Tibial nerve (tissue), 4 donors: ENCODE measurements at regions not wholly inside any gene's neighbourhood (a gene's known extent, or its start where the extent isn't known, plus 50 kb on each side); places are given as distances from the start of the nearest gene placed in this dataset.

Source experiments
- EP300 ChIP-seq, 2 donors: sonication (generic); formaldehyde crosslinking; IDR thresholded peaks; one replicate each; pipeline ENCODE4 v1.6.1; 2017; ENCODE audit warnings: antibody characterized with exemption in 2 of 2, mild to moderate bottlenecking in 1 of 2
- POLR2A ChIP-seq, 2 donors: fragments of 450-650 bp; IDR thresholded peaks; one replicate each; pipeline ENCODE4 v1.6.1; 2017; ENCODE audit warnings: antibody characterized with exemption in 2 of 2, mild to moderate bottlenecking in 2 of 2, moderate library complexity in 2 of 2
- TF ChIP-seq, protein P1 (sequence below), 5 experiments: fragments of 200-600 bp in 3 of 5; fragments of 450-650 bp in 2 of 5; sonication (generic) in 3 of 5; IDR thresholded peaks; one replicate each; pipeline ENCODE4 v1.5.1; 2016 to 2019; ENCODE audit warnings: antibody characterized with exemption in 5 of 5, mild to moderate bottlenecking in 3 of 5, moderate library complexity in 2 of 5

DNA sequence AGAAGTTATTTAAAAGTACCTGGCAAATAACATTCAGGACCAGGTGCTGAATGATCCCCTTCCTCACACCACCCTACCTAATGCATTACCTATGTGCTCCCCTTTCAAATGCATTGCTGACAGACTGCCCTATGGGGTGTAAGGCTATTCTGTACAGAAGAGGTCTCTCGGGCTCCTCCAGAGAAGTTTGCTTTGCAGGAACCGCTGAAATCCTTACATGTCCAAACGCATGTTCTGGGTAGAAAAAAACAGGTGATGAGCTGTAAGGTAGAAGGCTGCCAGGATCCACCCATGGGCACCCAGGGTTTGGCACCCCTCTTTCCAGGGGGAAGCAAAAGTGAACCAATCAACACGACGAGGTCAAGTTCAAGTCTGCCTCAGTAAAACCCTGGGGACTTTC is 58.3 kb upstream of the TARBP1 start:
- TF ChIP-seq POLR2A (IDR thresholded peaks at IDR 0.05): no peak
- TF ChIP-seq, protein P1, sequence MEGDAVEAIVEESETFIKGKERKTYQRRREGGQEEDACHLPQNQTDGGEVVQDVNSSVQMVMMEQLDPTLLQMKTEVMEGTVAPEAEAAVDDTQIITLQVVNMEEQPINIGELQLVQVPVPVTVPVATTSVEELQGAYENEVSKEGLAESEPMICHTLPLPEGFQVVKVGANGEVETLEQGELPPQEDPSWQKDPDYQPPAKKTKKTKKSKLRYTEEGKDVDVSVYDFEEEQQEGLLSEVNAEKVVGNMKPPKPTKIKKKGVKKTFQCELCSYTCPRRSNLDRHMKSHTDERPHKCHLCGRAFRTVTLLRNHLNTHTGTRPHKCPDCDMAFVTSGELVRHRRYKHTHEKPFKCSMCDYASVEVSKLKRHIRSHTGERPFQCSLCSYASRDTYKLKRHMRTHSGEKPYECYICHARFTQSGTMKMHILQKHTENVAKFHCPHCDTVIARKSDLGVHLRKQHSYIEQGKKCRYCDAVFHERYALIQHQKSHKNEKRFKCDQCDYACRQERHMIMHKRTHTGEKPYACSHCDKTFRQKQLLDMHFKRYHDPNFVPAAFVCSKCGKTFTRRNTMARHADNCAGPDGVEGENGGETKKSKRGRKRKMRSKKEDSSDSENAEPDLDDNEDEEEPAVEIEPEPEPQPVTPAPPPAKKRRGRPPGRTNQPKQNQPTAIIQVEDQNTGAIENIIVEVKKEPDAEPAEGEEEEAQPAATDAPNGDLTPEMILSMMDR (IDR thresholded peaks at IDR 0.05): no peak
- no peak for TF ChIP-seq EP300 (IDR thresholded peaks at IDR 0.05)
